GM21423 (cell line): ENCODE measurements at regions not wholly inside any gene's neighbourhood (a gene's known extent, or its start where the extent isn't known, plus 50 kb on each side); places are given as distances from the start of the nearest gene placed in this dataset.
"Not testable (repeated sequence)": the region's sequence is repeated elsewhere in the genome, so short reads cannot be mapped to it uniquely, and the experiment has no call there.

Source experiments
- ATAC-seq: cut with Tn5 transposase; IDR thresholded peaks from one replicate; pipeline ENCODE4 v1.9.1; 2021; ENCODE audit warnings: mild to moderate bottlenecking, moderate library complexity; ENCODE audit not compliant: unreplicated experiment

GRCh38 chrX:131696989-131697388 lies 153.1 kb downstream of the OR13H1 start:
- not testable (repeated sequence) for ATAC-seq

- no peak for ATAC-seq
These were observed 159.8 kb downstream of the OR13H1 start for GRCh38 chrX:131703646-131704045.

- no peak for ATAC-seq
These were observed 160.3 kb downstream of the OR13H1 start for GRCh38 chrX:131704136-131704695.

GRCh38 chrX:131709553-131709952 lies 165.7 kb downstream of the OR13H1 start:
- no peak for ATAC-seq

- ATAC-seq, result no peak
These were observed 167.6 kb downstream of the OR13H1 start for GRCh38 chrX:131711478-131711867.

GRCh38 chrX:131723646-131724045 lies 179.8 kb downstream of the OR13H1 start:
- ATAC-seq, result no peak

- no peak for ATAC-seq
These were observed 180.4 kb downstream of the OR13H1 start for GRCh38 chrX:131724292-131724691.

- ATAC-seq, result no peak
These were observed 181.3 kb downstream of the OR13H1 start for GRCh38 chrX:131725001-131725654.

- no peak for ATAC-seq
These were observed 183.9 kb downstream of the OR13H1 start for GRCh38 chrX:131727778-131728177.

- no peak for ATAC-seq
These were observed 184.6 kb downstream of the OR13H1 start for GRCh38 chrX:131728295-131729145.

GRCh38 chrX:131729295-131729694 lies 185.4 kb downstream of the OR13H1 start:
- ATAC-seq, result no peak

GRCh38 chrX:131734621-131735020 lies 190.7 kb downstream of the OR13H1 start:
- ATAC-seq, result no peak

- no peak for ATAC-seq
These were observed 191.3 kb downstream of the OR13H1 start for GRCh38 chrX:131735127-131735526.

GRCh38 chrX:131739823-131740222 lies 195.9 kb downstream of the OR13H1 start:
- ATAC-seq, result no peak

- no peak for ATAC-seq
These were observed 197.3 kb downstream of the OR13H1 start for GRCh38 chrX:131741103-131741581.

- ATAC-seq, result no peak
These were observed 202.1 kb downstream of the OR13H1 start for GRCh38 chrX:131745942-131746489.

GRCh38 chrX:131746491-131746968 lies 202.7 kb downstream of the OR13H1 start:
- ATAC-seq, result no peak

GRCh38 chrX:131747173-131747572 lies 203.3 kb downstream of the OR13H1 start:
- no peak for ATAC-seq

GRCh38 chrX:131752493-131753198 lies 208.8 kb downstream of the OR13H1 start:
- ATAC-seq, result no peak

- ATAC-seq, result no peak
These were observed 218.9 kb downstream of the OR13H1 start for GRCh38 chrX:131762802-131763234.

GRCh38 chrX:131763674-131764073 lies 219.8 kb downstream of the OR13H1 start:
- ATAC-seq, result no peak
